ENCODE measurements at regions not wholly inside any gene's neighbourhood (a gene's known extent, or its start where the extent isn't known, plus 50 kb on each side); places are given as distances from the start of the nearest gene placed in this dataset.

- TF ChIP-seq, protein P1, sequence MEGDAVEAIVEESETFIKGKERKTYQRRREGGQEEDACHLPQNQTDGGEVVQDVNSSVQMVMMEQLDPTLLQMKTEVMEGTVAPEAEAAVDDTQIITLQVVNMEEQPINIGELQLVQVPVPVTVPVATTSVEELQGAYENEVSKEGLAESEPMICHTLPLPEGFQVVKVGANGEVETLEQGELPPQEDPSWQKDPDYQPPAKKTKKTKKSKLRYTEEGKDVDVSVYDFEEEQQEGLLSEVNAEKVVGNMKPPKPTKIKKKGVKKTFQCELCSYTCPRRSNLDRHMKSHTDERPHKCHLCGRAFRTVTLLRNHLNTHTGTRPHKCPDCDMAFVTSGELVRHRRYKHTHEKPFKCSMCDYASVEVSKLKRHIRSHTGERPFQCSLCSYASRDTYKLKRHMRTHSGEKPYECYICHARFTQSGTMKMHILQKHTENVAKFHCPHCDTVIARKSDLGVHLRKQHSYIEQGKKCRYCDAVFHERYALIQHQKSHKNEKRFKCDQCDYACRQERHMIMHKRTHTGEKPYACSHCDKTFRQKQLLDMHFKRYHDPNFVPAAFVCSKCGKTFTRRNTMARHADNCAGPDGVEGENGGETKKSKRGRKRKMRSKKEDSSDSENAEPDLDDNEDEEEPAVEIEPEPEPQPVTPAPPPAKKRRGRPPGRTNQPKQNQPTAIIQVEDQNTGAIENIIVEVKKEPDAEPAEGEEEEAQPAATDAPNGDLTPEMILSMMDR (IDR thresholded peaks at IDR 0.05) = no peak
Measured at GRCh38 chr1:69436151-69436550, 131.6 kb upstream of the LRRC7 start.

GRCh38 chr1:69438056-69438795 lies 129.5 kb upstream of the LRRC7 start:
- TF ChIP-seq, protein P1 (IDR thresholded peaks at IDR 0.05) = no peak

DNA sequence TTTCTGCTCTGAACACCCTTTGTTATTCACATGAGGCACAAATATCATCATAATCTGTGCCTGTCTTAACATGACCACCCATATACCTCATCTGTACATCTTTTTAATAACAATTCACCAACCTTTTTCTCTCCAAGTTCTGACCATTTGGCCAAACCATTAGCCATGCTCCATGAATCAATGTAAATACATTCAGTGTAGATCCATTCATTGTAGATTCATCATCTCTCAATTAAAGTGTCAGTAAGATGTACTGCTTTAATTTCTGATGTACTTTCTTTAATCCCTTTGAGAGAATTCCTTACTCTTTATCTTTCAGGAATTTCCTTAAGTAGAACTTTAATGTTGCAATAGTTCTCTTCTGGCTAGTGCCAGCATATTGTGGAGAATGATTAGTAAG lies 126.2 kb upstream of the LRRC7 start:
- TF ChIP-seq, protein P1 (IDR thresholded peaks at IDR 0.05) = no peak

GRCh38 chr1:69451196-69451595 lies 116.5 kb upstream of the LRRC7 start:
- TF ChIP-seq, protein P1 (IDR thresholded peaks at IDR 0.05) = no peak

GRCh38 chr1:69455718-69456117 lies 112.0 kb upstream of the LRRC7 start:
- TF ChIP-seq, protein P1 (IDR thresholded peaks at IDR 0.05) = no peak

DNA sequence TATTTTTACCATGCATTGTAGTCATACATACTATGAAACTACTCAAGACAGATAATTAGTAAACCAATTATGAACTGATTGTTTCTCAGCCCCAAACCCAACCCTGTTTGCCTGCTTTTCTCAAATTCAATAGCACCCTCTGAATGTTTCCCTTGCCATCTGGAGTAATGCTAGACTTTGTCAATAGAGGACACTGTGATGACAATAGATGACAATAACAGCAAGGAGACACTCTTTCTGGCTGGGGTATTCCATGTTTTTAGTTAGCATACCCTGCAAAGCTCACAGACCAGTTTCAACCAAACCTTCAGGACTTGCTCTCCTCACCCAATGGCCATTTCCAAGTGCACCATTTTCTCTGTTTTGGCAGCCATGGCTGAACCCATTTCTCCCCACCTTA lies 108.5 kb upstream of the LRRC7 start:
- TF ChIP-seq, protein P1 (IDR thresholded peaks at IDR 0.05) = no peak

- TF ChIP-seq, protein P1 (IDR thresholded peaks at IDR 0.05) = no peak
Measured at GRCh38 chr1:69475021-69475420, 92.7 kb upstream of the LRRC7 start.

DNA sequence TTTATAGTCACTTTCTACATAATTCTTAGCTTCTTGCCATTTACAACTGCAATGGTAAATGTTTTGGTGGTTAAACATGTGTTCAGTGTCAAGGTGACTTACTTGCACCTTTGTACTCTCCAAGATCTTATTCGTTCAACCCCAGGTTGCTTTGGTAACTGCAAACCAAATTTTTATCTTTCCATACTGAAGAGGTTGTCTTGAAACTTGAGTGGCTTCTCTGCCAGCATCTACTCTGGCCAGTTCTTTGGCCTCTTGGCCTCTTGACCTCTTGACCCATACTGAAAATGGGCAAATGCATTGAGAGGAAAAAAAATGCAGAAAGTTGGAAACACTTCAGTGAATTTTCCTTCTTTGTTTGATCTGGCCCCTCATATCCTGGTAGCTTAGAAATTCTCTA lies 88.0 kb upstream of the LRRC7 start:
- TF ChIP-seq, protein P1 (IDR thresholded peaks at IDR 0.05) = no peak
